Mucosa of descending colon (tissue), 3 donors: ENCODE measurements at regions not wholly inside any gene's neighbourhood (a gene's known extent, or its start where the extent isn't known, plus 50 kb on each side); places are given as distances from the start of the nearest gene placed in this dataset.

Experiments
- ATAC-seq: fragments of 200-7000 bp; cut with Tn5 transposase; one replicate; pipeline ENCODE4 v1.9.1; 2020; ENCODE audit warnings: mild to moderate bottlenecking, moderate library complexity
- DNase-seq, 3 donors: peaks; one replicate each; pipeline ENCODE4 v3.0.0-alpha.2; 2020
- H3K36me3 ChIP-seq: fragments of 200-600 bp; one replicate; pipeline ENCODE4 v1.8.0; 2021; ENCODE audit warnings: low read depth, mild to moderate bottlenecking
- H3K4me1 ChIP-seq: fragments of 200-600 bp; one replicate; pipeline ENCODE4 v1.8.0; 2021; ENCODE audit warnings: low read depth, mild to moderate bottlenecking
- H3K4me3 ChIP-seq: fragments of 200-600 bp; one replicate; pipeline ENCODE4 v1.8.0; 2021; ENCODE audit warnings: mild to moderate bottlenecking
- H3K9me3 ChIP-seq: fragments of 200-600 bp; one replicate; pipeline ENCODE4 v1.8.0; 2021; ENCODE audit warnings: mild to moderate bottlenecking
- CTCF ChIP-seq: fragments of 200-600 bp; IDR thresholded peaks from one replicate; pipeline ENCODE4 v1.8.0; 2022; ENCODE audit warnings: antibody characterized with exemption, mild to moderate bottlenecking
- intact Hi-C, 2 donors: fragments of 100-400 bp; cut with DNase I in 1 of 2; cut with micrococcal nuclease in 1 of 2; formaldehyde crosslinking; loops; one replicate each; pipeline versions ENCODE4 v1.11.0 to v1.11.1; 2022; cut with DNase I, micrococcal nuclease
- donor health status: DM: no; HTN: no; CAD: no; lungs with moderate emphysema.
- donor health status: DM: no; HTN: no; CAD: no.
- donor health status: DM: no; HTN: yes; CAD: no.

- intact Hi-C loops: no loop called here
These were observed 155.7 kb upstream of the HEY2 start for GRCh38 chr6:125593746-125594145.

GRCh38 chr6:125596020-125596419, 153.4 kb upstream of the HEY2 start:
- Histone ChIP-seq H3K9me3 (no peaks in the 10 kb centered on the region), H3K4me1 (no peaks in the 10 kb centered on the region), H3K36me3 (no peaks in the 10 kb centered on the region), H3K4me3 (no peak overlapping the region)
- intact Hi-C loops: no loop called here
- ATAC-seq: no peak
- no peak for TF ChIP-seq CTCF
- no peak for DNase-seq

More at GRCh38 chr6:125593746-125594145, 155.7 kb upstream of the HEY2 start:
- no peaks in the 10 kb centered on the region for H3K36me3 ChIP-seq
- no peak for TF ChIP-seq CTCF
- DNase-seq (no peak), ATAC-seq (no peak)
- no peaks in the 10 kb centered on the region for H3K4me1 ChIP-seq
- no peaks in the 10 kb centered on the region for H3K9me3 ChIP-seq
- no peak overlapping the region for H3K4me3 ChIP-seq

- Histone ChIP-seq H3K4me3 (no peak overlapping the region), H3K4me1 (no peaks in the 10 kb centered on the region), H3K36me3 (no peaks in the 10 kb centered on the region), H3K9me3 (no peaks in the 10 kb centered on the region)
- ATAC-seq: peak; percentile 38
- intact Hi-C loops: no loop called here
- peak in 1 of 3 donors; percentile 11 for DNase-seq
- no peak for TF ChIP-seq CTCF
These were observed 151.8 kb upstream of the HEY2 start for GRCh38 chr6:125597411-125598253.

GRCh38 chr6:125598422-125598821, 151.0 kb upstream of the HEY2 start:
- intact Hi-C loops: no loop called here
- Histone ChIP-seq H3K4me3 (no peak overlapping the region), H3K9me3 (no peaks in the 10 kb centered on the region), H3K36me3 (no peaks in the 10 kb centered on the region), H3K4me1 (no peaks in the 10 kb centered on the region)
- peak; percentile 49 for ATAC-seq
- DNase-seq: peak in 1 of 3 donors; percentile 12
- no peak for TF ChIP-seq CTCF

- Histone ChIP-seq H3K9me3 (no peaks in the 10 kb centered on the region), H3K4me1 (no peaks in the 10 kb centered on the region), H3K36me3 (no peaks in the 10 kb centered on the region), H3K4me3 (no peak overlapping the region)
- intact Hi-C loops: no loop called here
- DNase-seq: no peak
- no peak for TF ChIP-seq CTCF
- ATAC-seq: no peak
These were observed 145.2 kb upstream of the HEY2 start for GRCh38 chr6:125604257-125604656.
